ENCODE measurements at regions not wholly inside any gene's neighbourhood (a gene's known extent, or its start where the extent isn't known, plus 50 kb on each side); places are given as distances from the start of the nearest gene placed in this dataset.

DNA sequence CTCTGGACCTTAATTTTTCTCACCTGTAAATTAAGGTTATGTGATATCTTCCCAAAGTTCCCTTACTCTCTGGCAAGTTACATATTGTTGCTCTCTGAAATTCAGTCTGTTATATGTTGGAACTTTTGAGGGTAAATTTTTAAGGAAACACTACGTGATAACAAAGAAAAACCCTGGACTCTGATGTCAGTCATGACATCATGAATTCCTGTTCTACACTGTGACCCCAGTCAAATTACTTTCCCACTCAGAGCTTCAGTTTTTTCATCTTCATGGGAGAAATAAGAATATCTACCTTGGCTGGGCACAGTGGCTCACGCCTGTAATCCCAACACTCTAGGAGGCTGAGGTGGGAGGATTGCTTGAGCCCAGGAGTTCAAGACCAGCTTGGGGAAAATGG lies 164.6 kb upstream of the RALGAPA2 start:
- no peak for DNase-seq (ENCODE audit: low spot score)

DNA sequence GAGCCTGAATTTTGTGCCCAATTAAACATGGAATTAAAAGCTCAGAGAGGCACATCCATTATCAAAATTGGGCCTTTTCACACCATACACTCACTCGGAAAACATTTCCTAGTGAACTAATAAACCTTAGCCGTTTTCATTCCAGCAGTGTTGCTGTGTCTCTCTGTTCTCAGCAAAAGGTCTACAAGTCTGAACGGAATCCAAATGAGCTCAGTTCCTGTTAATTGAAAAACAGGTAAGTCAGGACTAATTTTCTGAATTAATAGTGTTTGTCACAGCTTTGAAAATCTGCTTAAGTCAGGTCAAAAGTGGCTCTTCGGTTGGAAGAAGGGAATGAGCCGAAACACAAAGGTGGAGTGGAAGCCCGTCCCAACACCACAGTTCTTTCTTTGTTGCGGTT lies 163.3 kb upstream of the RALGAPA2 start:
- DNase-seq (ENCODE audit: low spot score): no peak

DNA sequence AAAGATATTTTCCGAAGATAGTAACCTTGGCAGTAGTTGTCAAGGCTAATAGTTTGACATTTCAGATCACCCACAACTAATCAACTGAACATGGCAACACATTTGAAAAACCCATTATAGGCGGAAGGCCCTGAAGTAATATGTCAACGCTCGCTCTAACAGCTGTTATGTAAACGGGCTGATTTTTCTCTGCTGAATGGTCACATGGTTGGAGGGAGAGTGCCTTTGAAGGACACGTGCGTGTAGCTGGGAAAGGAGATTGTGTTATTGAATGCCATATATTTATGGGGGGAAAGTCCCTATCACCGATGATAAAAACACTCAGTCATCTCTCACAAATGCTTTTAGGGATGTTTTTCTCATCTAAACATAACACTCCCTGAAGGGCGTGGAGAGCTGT lies 160.0 kb upstream of the RALGAPA2 start:
- no peak for DNase-seq (ENCODE audit: low spot score)

DNA sequence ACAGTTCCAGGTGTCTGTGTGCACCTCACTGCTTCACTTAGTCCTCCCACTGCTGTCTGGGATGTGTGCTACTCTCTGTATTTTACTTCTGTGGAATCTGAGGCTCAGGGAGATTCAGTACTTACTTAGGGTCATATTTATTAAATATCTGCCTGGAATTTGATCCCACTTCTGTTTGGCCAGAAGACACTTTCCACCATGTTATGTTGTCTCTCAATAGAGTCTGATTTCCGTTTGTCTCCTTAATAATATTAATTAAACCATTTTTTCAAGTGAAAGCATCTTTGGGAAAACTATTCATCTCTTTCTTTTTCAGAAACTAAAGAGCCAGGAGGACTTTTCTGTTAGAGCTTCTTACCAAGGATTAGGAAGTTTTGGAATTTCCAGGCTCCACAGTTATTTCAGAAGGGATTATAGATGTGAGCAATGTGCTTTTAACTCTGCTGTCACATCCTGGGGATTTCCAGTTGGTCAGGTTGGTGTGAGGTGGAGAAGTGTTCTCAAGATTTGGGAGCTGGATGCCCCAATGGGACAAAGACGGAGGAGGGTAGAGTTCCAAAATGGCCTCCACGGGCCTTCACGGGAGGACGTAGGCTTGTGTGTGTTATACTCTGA lies 156.8 kb upstream of the RALGAPA2 start:
- no peak for DNase-seq (ENCODE audit: low spot score)

DNA sequence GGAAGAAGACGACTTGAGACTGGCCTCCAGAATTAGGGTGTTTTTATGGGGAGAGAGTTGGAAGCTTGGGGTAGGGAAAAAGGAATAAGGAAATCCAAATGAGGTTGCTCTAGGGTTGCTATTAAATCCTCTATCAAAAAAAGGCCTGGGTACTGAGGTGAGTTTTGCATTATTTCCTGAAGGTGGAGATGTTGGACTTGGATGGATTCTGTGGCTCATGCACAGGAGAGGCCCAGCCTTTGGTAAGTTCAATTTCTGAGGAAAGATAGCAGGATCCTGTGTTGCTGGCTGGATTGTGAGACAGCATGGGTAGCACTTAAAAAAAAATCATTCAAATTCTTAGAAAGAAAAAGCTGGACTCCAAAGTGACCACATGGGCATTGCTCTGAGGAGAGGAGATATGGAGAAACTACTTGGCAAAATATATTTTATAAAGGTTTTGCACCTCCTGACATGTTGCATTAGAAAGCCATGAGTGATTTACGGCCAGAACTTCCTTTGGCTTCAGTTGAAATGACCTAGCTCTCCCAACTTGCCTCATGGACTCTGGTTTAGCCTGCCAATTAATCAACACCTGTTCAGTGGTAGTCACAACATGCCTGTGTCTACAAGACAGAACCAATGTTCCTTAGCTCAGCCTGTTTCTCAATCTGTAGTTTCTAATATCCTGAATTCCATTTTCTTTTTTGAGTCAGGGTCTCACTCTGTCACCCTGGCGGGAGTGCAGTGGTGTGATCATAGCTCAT lies 152.1 kb upstream of the RALGAPA2 start:
- DNase-seq (ENCODE audit: low spot score): no peak

DNA sequence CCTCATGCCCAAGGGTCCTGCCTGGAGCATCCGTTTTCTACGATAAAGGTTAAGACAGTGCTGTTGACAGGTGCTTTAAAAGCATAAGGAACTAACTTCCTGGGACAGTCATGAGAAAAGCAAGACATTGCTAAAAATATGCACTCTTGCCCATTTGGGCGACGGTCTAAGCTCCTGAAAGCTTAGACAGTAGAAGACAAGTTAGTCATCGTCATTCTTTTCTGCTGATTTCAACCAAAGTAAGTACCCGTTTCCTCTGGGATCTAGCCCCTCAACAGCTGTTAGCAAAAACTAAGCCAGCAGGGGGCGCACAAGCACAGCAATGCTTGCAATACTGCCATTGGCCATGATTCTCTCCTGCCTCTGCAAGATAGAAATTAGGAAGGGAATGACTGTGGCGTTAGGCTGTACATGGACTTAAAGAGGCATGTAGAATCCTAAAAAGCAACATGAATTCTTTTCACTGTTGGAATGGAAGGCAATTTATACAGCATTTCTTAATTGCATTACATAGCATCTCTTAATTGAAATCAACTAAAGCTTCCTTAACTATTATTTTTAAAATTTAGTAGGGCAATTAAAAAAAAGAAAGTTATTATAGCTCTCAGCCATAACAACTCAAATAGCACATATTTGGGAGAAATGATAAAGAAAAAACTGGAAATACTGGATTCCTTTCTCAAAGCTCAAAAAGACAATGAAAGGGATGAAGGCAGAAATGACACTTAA lies 147.8 kb upstream of the RALGAPA2 start:
- DNase-seq (ENCODE audit: low spot score): peak; percentile 87

DNA sequence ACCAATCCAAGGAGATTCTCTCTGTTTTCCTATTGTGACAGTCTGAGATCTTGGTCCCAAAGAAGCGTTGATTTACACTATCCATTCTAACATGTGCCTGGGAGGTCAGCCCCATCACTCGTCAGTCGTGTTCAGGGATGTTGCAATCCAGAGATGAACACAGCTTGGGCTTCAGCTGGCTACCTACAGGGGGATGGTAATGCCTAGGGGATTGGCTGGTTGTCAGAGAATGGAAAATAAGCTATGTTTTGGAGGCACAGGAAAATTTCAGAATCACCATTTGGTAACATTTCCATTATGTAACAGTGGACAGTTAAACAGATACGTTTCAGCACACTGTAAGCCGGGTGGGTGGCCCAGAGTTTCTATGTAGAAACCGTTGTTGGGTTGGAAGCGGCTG lies 147.1 kb upstream of the RALGAPA2 start:
- DNase-seq (ENCODE audit: low spot score): no peak

DNA sequence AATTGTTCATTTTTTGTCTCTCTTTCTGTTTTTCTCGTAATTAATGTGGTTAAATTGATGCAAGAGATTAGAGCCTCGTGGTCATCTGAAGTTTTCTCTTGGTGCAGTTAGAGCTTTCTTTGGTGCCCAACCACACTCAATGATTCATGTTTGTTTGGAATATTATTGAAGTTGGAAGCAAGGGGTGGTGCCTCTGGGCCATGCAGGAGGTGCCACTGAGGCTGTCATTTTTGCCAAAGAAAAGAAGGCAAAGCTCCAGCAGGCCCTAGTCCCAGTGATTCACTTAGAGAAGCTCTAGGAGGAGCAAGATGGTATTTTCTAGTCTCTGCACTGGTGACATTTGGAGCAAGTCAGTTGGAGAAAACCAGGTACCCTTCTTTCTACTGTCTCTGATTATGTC lies 144.5 kb upstream of the RALGAPA2 start:
- DNase-seq (ENCODE audit: low spot score): no peak

DNA sequence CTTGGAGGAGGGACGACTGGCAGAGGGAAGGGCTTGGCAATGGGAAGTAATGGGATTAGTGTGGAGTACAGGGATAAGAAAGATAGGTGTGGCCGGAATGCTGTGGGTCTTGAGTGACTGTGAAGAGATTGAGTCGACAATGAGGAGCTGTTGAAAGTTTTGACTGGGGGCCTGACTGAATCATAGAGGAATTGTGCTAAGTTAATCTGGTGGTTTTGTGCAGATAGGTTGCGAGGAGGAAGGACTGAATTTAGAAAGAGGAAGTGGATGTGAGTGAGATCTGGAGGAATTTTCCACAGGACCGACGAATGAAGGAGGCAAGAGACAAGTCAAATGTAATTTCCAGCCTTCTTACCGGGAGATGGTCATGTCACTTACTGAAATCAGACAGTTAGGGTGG lies 143.9 kb upstream of the RALGAPA2 start:
- no peak for DNase-seq (ENCODE audit: low spot score)

DNA sequence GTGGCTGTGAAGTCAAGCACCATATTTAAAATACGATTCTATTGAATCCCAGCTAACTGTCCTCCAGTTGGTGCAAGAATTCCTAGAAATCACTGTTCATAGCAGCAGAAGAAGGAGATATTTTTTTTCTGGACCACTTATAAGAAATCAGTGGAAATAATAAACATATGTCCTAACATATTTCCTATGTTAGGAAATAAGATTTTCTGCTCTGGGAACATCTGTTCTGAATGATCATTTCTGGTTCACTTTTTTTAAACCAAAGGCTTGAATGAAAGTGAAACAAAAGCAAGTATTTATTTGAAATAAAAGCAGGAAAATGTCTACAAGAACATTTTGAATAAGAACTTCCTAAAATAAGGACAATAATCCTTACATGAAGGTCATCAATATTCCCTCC lies 138.9 kb upstream of the RALGAPA2 start:
- DNase-seq (ENCODE audit: low spot score): no peak

DNA sequence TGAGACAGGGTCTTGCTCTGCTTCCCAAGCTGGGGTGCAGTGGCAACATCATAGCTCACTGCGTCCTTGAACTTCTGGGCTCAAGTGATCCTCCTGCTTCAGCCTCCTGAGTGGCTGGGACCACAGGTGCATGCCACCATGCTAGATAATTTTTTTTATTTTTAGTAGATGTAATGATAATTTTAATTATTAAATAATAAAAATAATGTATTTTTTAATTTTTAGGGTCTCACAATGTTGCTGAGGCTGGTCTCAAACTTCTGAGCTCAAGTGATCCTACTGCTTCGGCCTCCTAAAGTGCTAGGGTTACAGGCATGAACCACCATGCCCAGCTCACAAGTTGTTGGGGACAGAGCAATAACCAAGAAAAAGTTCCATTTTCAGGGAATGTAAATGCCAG lies 138.0 kb upstream of the RALGAPA2 start:
- no peak for DNase-seq (ENCODE audit: low spot score)

DNA sequence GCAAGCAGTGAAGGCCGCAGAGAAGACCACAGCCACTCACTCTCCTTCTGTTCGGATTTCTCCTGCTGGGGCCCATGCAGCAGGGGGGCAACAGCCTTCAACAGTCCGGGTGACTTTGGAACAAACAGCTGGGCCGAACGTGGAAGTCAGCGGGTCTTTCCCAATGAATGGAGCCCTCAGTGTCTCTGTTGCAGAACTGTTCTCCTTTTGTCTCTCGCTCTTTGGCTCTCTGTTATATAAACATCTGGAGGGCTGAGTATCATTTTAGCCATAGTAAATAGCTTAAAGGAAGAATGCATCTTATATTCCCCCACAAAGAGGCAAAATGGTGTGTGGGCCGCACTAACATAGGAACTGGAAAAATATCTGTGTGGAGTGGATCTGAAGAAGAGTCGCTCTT lies 136.7 kb upstream of the RALGAPA2 start:
- no peak for DNase-seq (ENCODE audit: low spot score)

DNA sequence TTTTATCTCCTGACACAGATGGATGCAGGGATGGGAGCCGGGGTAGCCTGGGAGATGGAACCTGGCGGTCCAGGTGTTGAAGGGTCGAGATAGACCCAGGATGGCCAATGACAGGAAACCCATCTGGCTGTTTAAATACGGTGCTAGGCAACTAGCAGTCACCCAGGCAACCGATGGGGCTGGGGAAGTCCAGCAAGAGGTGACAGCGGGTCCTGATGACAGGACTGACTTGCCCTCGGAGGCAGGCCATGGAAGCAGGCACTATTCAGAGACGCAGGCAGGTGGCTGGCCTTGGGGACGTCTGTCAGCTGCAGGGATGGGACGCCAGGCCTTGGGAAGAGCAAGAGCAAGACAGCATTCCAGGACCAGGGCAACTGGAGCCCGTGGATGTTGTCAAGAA lies 135.4 kb upstream of the RALGAPA2 start:
- DNase-seq (ENCODE audit: low spot score): no peak

DNA sequence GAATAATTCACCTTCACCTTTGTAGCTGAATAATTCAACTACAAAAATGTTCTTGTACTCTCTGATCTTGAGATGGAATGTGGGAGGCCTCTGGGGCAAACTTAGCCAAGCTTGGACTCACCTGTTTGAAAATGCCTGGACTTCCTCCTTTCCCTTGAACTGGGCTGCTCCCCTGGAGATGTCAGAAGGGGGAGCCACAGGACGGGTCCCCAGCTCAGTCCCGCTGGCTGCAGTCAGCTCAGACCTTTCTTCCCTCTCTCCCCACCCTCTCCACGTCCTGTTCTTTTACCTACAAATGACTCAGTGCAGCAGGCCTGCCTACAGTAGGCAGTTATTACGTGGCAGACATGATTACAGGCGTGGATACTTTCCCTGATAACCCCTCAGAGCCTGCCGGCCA lies 131.5 kb upstream of the RALGAPA2 start:
- DNase-seq (ENCODE audit: low spot score): no peak

DNA sequence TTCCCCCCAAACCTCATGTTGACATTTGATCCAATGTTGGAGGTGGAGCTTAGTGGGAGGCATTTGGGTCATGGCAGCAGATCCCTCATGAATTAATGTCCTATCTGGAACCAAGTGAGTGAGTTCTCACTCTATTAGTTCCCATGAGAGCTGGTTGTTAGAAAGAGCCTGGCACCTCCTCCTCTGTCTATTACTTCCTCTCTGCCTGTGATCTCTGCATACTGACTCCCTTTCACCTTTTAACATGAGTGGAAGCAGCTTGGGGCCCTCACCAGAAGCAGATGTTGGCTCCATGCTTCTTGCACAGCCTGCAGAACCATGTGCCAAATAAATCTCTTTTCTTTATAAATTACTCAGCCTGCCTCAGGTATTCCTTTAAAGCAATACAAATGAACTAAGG lies 127.3 kb upstream of the RALGAPA2 start:
- DNase-seq (ENCODE audit: low spot score): no peak

DNA sequence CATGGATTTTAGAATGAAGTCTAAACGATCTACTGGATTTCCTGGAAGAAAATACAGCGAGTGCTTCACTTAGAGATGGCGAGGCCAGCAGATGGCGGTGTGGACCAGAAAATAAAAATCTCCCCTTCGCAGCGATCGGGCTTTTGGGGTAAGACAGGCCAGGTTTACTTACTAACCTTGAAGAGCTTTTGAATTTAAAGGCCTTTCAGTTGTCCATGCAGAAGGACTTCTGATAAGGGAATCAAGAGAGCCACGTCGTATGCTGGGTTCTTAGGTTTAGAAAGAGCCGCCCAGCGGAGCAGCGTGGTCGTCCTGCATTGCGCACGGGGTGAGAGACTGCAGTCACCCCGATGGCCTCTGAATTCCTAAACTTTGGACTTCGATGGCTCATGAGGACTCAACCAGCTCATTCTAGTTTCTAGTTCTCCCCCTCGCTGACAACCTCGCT lies 125.2 kb upstream of the RALGAPA2 start:
- peak; percentile 82 for DNase-seq (ENCODE audit: low spot score)

DNA sequence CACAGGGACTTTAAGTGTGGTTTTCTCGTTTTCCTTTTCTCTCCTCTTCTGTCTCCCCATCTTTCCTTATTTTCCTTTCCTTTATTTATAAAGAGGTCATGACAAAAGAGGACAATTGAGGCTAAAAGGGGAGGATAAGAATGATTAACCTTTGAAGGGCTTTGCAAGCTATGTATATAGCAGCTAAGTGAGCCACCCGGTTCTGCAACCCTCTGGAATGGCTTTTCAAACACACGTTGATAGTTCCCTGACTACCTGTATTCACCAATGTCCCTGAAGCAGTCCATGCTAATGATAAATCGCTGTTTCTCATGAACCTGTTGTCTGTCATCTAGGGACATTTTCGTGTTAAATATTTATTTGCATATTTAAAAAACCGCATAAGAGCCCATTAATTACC lies 124.4 kb upstream of the RALGAPA2 start:
- no peak for DNase-seq (ENCODE audit: low spot score)

DNA sequence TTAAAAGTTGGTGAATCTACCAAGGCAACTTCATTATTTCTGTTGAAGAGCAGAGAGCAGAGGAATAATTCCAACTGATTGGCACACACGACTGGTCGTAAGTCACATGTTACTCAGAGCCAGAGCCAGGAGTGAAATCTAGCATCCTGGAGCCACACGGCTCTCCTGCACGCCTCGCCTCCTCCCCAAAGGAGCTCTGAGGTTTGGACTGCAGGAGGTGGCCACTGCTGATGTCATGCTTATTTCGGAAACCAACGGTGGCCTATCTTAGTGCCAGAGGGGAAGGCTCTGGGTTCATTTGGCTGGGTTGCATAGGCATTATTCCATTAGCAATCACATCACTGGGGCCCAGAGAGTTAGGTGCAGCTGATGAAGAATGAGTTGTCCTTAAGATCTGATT lies 123.5 kb upstream of the RALGAPA2 start:
- no peak for DNase-seq (ENCODE audit: low spot score)

DNA sequence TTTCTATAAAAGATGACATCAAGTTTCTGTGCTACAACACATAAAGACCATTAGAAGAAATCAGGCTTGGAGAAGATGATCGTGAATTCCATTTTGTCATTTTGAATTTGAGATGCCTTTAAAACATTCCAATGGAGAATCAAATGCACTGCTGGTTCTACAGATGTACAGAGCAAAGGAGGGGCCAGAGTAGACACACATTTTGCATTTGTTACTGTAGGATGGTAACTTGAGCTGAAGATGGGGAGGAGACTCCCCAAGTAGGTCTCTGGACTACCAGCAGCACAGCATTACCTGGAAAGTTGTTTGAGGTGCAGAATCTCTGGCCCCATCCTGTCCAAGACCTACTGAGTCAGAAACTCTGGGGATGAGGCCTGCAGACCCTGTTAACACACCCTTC lies 121.6 kb upstream of the RALGAPA2 start:
- DNase-seq (ENCODE audit: low spot score): no peak

DNA sequence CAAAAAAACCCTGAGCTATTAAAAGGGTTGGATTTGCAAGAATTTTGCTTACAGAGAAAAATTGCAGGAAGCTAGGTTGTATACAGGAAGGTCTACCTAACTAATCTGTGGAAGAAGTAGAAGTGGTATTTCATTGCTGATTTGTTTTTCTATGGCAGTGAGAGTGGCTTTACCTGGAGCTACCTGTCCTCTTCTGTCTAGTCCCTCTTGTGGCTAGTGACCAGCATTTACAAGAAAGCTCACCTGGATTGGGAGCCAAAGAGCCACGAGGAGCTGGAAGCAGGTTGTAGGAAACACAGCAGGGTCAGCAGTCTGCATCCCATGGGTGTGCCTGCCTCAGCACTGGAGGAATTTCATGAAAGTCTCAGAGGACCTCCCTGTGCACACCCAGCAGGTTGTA lies 120.3 kb upstream of the RALGAPA2 start:
- DNase-seq (ENCODE audit: low spot score): no peak

DNA sequence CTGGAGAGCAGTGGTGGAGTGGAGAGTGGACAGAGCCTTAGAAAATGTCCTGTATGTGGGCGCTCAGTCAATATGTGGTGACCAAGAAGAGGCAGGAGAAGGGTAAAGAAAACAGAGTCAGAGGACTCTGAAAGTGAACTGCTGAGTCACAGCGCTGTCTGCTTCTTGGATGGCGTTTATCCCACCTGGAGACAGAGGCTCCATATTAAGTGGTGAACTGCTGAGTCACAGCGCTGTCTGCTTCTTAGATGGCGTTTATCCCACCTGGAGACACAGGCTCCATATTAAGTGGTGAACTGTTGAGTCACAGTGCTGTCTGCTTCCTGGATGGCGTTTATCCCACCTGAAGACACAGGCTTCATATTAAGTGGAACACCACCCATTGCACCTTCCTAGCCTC lies 119.3 kb upstream of the RALGAPA2 start:
- no peak for DNase-seq (ENCODE audit: low spot score)

DNA sequence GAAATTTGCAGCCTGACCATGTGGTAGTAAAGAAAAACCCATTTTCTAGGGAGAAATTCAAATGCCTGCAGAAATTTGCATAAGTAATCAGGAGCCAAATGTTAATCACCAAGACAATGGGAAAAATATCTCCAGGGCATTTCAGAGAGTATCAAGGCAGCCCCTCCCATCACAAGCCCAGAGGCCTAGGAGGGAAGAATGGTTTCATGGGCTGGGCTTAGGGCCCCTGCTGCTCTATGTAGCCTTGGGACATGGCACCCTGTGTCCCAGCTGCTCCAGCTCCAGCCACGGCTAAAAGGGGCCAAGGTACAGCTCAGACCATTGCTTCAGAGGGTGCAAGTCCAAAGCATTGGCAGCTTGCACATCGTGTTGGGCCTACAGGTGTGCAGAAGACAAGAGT lies 117.2 kb upstream of the RALGAPA2 start:
- no peak for DNase-seq (ENCODE audit: low spot score)

DNA sequence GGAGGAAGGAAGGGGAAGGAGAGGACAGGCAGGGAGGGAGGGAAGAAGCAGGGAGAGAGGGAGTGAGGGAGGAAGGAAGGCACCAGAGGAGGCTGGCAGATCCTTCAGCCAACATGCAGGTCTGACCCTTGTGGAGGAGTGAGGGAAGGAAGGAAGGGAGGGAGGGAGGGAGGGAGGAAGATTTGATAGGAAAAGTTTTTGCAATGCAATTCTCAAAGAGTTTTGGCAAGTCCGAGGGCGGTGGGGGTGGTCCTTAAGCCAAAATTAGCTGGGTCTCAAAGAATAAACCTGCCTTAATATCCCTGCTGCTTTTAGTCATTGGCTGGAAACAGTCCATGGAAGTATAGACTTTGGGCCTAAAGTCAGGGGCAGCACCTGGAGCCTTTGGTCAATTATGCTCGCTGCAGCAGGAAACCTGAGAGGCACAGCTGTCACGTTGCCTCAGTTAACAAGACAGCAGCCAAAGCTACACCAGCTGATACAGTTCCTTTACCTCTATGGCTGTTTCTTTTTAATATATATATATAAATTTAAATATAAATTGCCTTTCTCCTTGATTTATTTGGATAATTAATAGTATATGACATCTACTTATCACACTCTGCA lies 115.7 kb upstream of the RALGAPA2 start:
- no peak for DNase-seq (ENCODE audit: low spot score)

Data from GM03348 (cell line).